Keratinocyte (primary cell): ENCODE measurements at regions not wholly inside any gene's neighbourhood (a gene's known extent, or its start where the extent isn't known, plus 50 kb on each side); places are given as distances from the start of the nearest gene placed in this dataset.

Experiments used
- CTCF ChIP-seq, 3 experiments: IDR thresholded peaks in 1 of 3; conservative IDR thresholded peaks in 1 of 3; optimal IDR thresholded peaks in 1 of 3; 2 replicates in 2 of 3; 3 replicates in 1 of 3; pipeline versions ENCODE3 to v1.5.1; 2011; ENCODE audit warnings: low read length in 3 of 3, mild to moderate bottlenecking in 3 of 3, moderate library complexity in 2 of 3, control low read depth in 1 of 3, inconsistent platforms in 1 of 3; ENCODE audit not compliant: insufficient read depth in 2 of 3; ENCODE audit errors: extremely low read depth in 1 of 3
- EZH2 ChIP-seq: IDR thresholded peaks from one replicate; pipeline ENCODE4 v1.6.1; 2012; ENCODE audit warnings: inconsistent platforms, mild to moderate bottlenecking, low read length, moderate library complexity

GRCh38 chr5:110088676-110089436 lies 399.1 kb downstream of the MAN2A1 start:
- TF ChIP-seq CTCF (optimal IDR thresholded peaks at IDR 0.05 in 1 of 3, IDR thresholded peaks at IDR 0.05 in 1 of 3, conservative IDR thresholded peaks at IDR 0.05 in 1 of 3; ENCODE audit: extremely low read depth in 1 of 3, insufficient read depth in 2 of 3, low read length in 3 of 3) (no peak), EZH2 (no peak)
